GM13976 (cell line): ENCODE measurements at regions not wholly inside any gene's neighbourhood (a gene's known extent, or its start where the extent isn't known, plus 50 kb on each side); places are given as distances from the start of the nearest gene placed in this dataset.

Experiments used
- DNase-seq: peaks from one replicate; pipeline ENCODE4 v3.0.0; 2012; ENCODE audit warnings: low spot score
- CTCF ChIP-seq: IDR thresholded peaks from 2 replicates; pipeline ENCODE4 v1.5.1; 2012; ENCODE audit warnings: borderline replicate concordance, mild to moderate bottlenecking; ENCODE audit not compliant: insufficient read depth; ENCODE audit errors: extremely low read depth, missing control alignments, control extremely low read depth
- in situ Hi-C: fragments of 300-500 bp; cut with MboI; formaldehyde crosslinking; loops from one replicate; pipeline ENCODE4 v1.12.0; 2022; ENCODE audit warnings: low sequenced_read_pairs, mixed read lengths, inconsistent platforms; ENCODE audit not compliant: unreplicated experiment

DNA sequence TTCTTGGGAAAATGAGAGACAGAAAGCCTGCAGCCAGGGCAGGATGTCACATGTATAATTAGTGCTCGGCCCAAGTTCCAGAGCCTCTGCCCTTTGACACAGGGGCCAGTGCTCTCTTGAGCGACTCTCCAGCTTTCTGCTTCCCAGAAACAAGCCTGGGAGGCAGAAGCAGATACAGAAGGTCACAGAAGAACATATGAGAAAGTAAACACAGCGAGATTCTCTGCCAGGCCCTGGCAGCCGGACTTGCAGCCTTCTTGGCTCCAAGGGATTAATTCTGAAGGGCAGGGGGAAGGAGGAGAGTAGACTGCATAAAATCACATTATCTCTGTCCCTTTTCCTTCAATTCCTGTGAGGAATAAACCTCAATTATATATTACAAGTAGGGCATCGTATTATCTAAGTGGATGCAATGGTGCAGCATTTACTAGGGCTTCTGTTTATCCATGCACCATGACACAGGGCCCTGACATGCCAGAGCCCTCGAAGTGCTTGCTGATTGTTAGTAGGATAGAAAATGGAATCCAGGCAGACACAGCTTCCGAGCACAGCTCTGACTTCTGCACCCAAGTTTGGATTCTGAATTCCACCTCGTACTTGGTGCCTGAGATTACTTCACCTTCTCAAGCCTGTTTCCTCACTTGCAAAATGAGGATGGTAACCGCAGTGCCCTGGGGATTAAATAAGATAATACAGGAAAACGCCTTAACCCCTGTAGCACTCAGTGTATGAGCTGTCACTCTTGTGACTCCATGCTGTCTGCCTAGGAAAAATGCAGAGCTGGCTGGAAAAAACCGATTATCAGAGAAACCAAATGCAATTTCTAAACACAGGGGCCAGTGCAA, 536.5 kb downstream of the TNS3 start:
- DNase-seq, result no peak
- in situ Hi-C loops, result no loop called here
- TF ChIP-seq CTCF, result no peak

- in situ Hi-C loops, result no loop called here
- no peak for TF ChIP-seq CTCF
- DNase-seq, result no peak
Observed at GRCh38 chr7:47044625-47045024, 537.3 kb downstream of the TNS3 start.

GRCh38 chr7:47043304-47043703, 538.6 kb downstream of the TNS3 start:
- no peak for TF ChIP-seq CTCF
- in situ Hi-C loops, result no loop called here
- no peak for DNase-seq

DNA sequence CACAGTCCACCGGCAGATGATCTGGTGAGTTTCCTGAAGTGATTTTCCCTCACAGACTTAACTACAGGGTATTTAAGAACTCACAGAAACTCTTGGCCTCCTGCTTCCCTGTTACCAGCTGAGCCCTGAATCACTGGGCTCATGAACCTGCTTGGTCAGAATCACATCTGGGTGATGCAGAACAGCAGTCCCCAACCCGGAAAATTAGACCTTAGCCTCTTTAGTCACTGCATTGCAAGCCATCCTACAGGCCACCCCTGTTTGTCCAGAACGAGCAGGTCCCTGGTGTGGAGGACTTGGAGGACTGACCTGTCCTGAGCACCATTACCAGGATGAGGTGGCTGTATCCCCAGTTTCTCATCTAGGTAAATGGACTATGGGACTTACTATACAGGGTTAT, 539.2 kb downstream of the TNS3 start:
- DNase-seq, result no peak
- TF ChIP-seq CTCF, result no peak
- in situ Hi-C loops, result no loop called here

DNA sequence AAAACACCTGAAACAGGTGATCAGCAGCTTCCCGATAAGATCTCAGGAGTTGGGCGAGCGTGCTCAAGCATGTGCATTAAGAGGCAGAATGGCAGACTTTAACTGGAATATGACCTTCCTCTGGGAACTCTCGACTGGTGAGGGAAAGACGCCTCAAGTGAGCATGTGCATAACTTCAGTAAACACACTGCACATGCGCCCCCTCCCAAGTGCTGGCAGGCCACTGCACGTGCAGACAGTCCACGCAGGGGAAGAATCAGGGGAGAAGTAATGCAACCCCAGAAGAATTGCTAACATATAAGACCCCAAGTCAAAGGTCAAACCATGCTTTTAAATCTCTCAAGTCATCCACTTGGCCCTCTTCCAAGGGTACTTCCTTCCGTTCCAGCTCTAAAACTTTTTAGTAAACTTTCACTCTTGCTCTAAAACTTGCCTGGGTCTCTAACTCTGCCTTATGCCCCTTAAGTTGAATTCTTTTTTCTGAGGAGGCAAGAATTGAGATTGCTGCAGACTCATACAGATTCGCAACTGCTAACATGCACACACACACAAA, 541.0 kb downstream of the TNS3 start:
- in situ Hi-C loops, result no loop called here
- DNase-seq, result no peak
- no peak for TF ChIP-seq CTCF

GRCh38 chr7:47039904-47040303, 542.0 kb downstream of the TNS3 start:
- in situ Hi-C loops, result no loop called here
- DNase-seq, result no peak
- no peak for TF ChIP-seq CTCF
